D721Med (cell line): ENCODE measurements at regions not wholly inside any gene's neighbourhood (a gene's known extent, or its start where the extent isn't known, plus 50 kb on each side); places are given as distances from the start of the nearest gene placed in this dataset.
"Not testable (repeated sequence)": the region's sequence is repeated elsewhere in the genome, so short reads cannot be mapped to it uniquely, and the experiment has no call there.

Experiments used
- DNase-seq: peaks from one replicate; pipeline ENCODE4 v3.0.0; 2011; ENCODE audit warnings: low spot score; ENCODE audit not compliant: insufficient read length
- FAIRE-seq: peaks from 2 replicates; lab custom pipeline; 2011; peaks lifted over from hg19 to GRCh38; lab: Jason Lieb, UNC
- CTCF ChIP-seq: IDR thresholded peaks from 2 replicates; pipeline ENCODE4 v1.5.1; 2012; ENCODE audit warnings: mild to moderate bottlenecking, control low read depth; ENCODE audit not compliant: insufficient read depth; ENCODE audit errors: missing control alignments

- no peak for DNase-seq
- no peak for FAIRE-seq
- no peak for TF ChIP-seq CTCF
Observed at GRCh38 chr9:100785946-100786345, 208.1 kb downstream of the CAVIN4 start.

GRCh38 chr9:100794738-100795269, 216.9 kb downstream of the CAVIN4 start:
- DNase-seq: no peak
- no peak for TF ChIP-seq CTCF
- FAIRE-seq: no peak

- DNase-seq: no peak
- no peak for TF ChIP-seq CTCF
- FAIRE-seq: no peak
Observed at GRCh38 chr9:100803956-100804355, 224.6 kb upstream of the PLPPR1 start.

- no peak for DNase-seq
- FAIRE-seq: no peak
- no peak for TF ChIP-seq CTCF
Observed at GRCh38 chr9:100811643-100812042, 216.9 kb upstream of the PLPPR1 start.

GRCh38 chr9:100813871-100814270, 214.7 kb upstream of the PLPPR1 start:
- DNase-seq: no peak
- no peak for FAIRE-seq
- TF ChIP-seq CTCF: no peak

GRCh38 chr9:100819980-100820379, 208.5 kb upstream of the PLPPR1 start:
- FAIRE-seq (no peak), DNase-seq (no peak)
- no peak for TF ChIP-seq CTCF

GRCh38 chr9:100833035-100833434, 195.5 kb upstream of the PLPPR1 start:
- DNase-seq, FAIRE-seq: not testable (repeated sequence)

- FAIRE-seq (no peak), DNase-seq (no peak)
- TF ChIP-seq CTCF: no peak
Observed at GRCh38 chr9:100838857-100839256, 189.7 kb upstream of the PLPPR1 start.
